SK-N-SH treated with all-trans-retinoic acid at 6 μM for 48 hours (cell line): ENCODE measurements at regions not wholly inside any gene's neighbourhood (a gene's known extent, or its start where the extent isn't known, plus 50 kb on each side); places are given as distances from the start of the nearest gene placed in this dataset.

Experiments used
- ATAC-seq: fragments of 200-7000 bp; cut with Tn5 transposase; 3 replicates; pipeline ENCODE4 v1.9.1; 2020; ENCODE audit warnings: mild to moderate bottlenecking, moderate library complexity
- BACH2 ChIP-seq: fragments of 250-450 bp; sonication (Bioruptor Pico); IDR thresholded peaks from 2 replicates; pipeline ENCODE4 v1.9.0; 2021; ENCODE audit warnings: mild to moderate bottlenecking, borderline replicate concordance
- CSDC2 ChIP-seq: fragments of 250-450 bp; sonication (Bioruptor Pico); IDR thresholded peaks from 2 replicates; pipeline ENCODE4 v1.5.0; 2020; ENCODE audit warnings: mild to moderate bottlenecking, moderate library complexity
- ESRRG ChIP-seq: fragments of 250-450 bp; sonication (Bioruptor Pico); IDR thresholded peaks from 2 replicates; pipeline ENCODE4 v1.6.1; 2021; ENCODE audit warnings: mild to moderate bottlenecking
- ISL1 ChIP-seq: fragments of 250-450 bp; sonication (Bioruptor Pico); IDR thresholded peaks from 2 replicates; pipeline ENCODE4 v2.1.2; 2022; ENCODE audit warnings: mild to moderate bottlenecking, moderate library complexity
- OSR1 ChIP-seq: fragments of 250-450 bp; sonication (Bioruptor Pico); IDR thresholded peaks from 2 replicates; pipeline ENCODE4 v1.8.0; 2022; ENCODE audit warnings: moderate library complexity, mild to moderate bottlenecking, inconsistent platforms
- PPARA ChIP-seq: fragments of 250-450 bp; sonication (Bioruptor Pico); IDR thresholded peaks from 2 replicates; pipeline ENCODE4 v1.5.0; 2020; ENCODE audit warnings: mild to moderate bottlenecking, borderline replicate concordance
- RARB ChIP-seq: fragments of 250-450 bp; sonication (Bioruptor Pico); IDR thresholded peaks from 2 replicates; pipeline ENCODE4 v1.8.0; 2021; ENCODE audit warnings: mild to moderate bottlenecking, moderate library complexity
- TCF4 ChIP-seq: fragments of 250-450 bp; sonication (Bioruptor Pico); IDR thresholded peaks from 2 replicates; pipeline ENCODE4 v1.8.0; 2021; ENCODE audit warnings: mild to moderate bottlenecking, moderate library complexity, borderline replicate concordance
- TOX ChIP-seq: fragments of 250-450 bp; sonication (Bioruptor Pico); IDR thresholded peaks from 2 replicates; pipeline ENCODE4 v1.8.0; 2021; ENCODE audit warnings: mild to moderate bottlenecking, moderate library complexity, borderline replicate concordance
- ZC3H10 ChIP-seq: fragments of 250-450 bp; sonication (Bioruptor Pico); IDR thresholded peaks from 2 replicates; pipeline ENCODE4 v1.5.1; 2021; ENCODE audit warnings: mild to moderate bottlenecking, moderate library complexity
- ZFP3 ChIP-seq: fragments of 250-450 bp; sonication (Bioruptor Pico); IDR thresholded peaks from 2 replicates; pipeline ENCODE4 v1.5.0; 2020; ENCODE audit warnings: mild to moderate bottlenecking, moderate library complexity
- ZFP30 ChIP-seq: fragments of 450-650 bp; formaldehyde crosslinking; IDR thresholded peaks from 2 replicates; pipeline ENCODE4 v1.5.0; 2022; ENCODE audit warnings: mild to moderate bottlenecking, moderate library complexity
- ZNF565 ChIP-seq: fragments of 450-650 bp; formaldehyde crosslinking; conservative IDR thresholded peaks from 2 replicates; pipeline ENCODE4 v1.5.0; 2020; ENCODE audit warnings: low read depth, mild to moderate bottlenecking, moderate library complexity
- ZNF8 ChIP-seq: fragments of 450-650 bp; formaldehyde crosslinking; IDR thresholded peaks from 2 replicates; pipeline ENCODE4 v1.5.0; 2020; ENCODE audit warnings: mild to moderate bottlenecking, moderate library complexity
- TF ChIP-seq, protein P1 (sequence below): fragments of 250-450 bp; sonication (Bioruptor Pico); IDR thresholded peaks from 2 replicates; pipeline ENCODE4 v1.5.1; 2020; ENCODE audit warnings: low read depth, mild to moderate bottlenecking, moderate library complexity
- TF ChIP-seq, protein P2 (sequence below): fragments of 250-450 bp; sonication (Bioruptor Pico); IDR thresholded peaks from 2 replicates; pipeline ENCODE4 v1.8.0; 2021; ENCODE audit warnings: low read depth, mild to moderate bottlenecking, moderate library complexity, borderline replicate concordance
- TF ChIP-seq, protein P3 (sequence below): fragments of 250-450 bp; sonication (Bioruptor Pico); IDR thresholded peaks from 2 replicates; pipeline ENCODE4 v1.5.1; 2021; ENCODE audit warnings: mild to moderate bottlenecking, moderate library complexity
- TF ChIP-seq, protein P4 (sequence below): fragments of 250-450 bp; sonication (Bioruptor Pico); IDR thresholded peaks from 2 replicates; pipeline ENCODE4 v1.8.0; 2020; ENCODE audit warnings: mild to moderate bottlenecking, moderate library complexity, borderline replicate concordance
- TF ChIP-seq, protein P5 (sequence below): fragments of 250-450 bp; sonication (Bioruptor Pico); IDR thresholded peaks from 2 replicates; pipeline ENCODE4 v1.5.0; 2020; ENCODE audit warnings: mild to moderate bottlenecking, moderate library complexity

DNA sequence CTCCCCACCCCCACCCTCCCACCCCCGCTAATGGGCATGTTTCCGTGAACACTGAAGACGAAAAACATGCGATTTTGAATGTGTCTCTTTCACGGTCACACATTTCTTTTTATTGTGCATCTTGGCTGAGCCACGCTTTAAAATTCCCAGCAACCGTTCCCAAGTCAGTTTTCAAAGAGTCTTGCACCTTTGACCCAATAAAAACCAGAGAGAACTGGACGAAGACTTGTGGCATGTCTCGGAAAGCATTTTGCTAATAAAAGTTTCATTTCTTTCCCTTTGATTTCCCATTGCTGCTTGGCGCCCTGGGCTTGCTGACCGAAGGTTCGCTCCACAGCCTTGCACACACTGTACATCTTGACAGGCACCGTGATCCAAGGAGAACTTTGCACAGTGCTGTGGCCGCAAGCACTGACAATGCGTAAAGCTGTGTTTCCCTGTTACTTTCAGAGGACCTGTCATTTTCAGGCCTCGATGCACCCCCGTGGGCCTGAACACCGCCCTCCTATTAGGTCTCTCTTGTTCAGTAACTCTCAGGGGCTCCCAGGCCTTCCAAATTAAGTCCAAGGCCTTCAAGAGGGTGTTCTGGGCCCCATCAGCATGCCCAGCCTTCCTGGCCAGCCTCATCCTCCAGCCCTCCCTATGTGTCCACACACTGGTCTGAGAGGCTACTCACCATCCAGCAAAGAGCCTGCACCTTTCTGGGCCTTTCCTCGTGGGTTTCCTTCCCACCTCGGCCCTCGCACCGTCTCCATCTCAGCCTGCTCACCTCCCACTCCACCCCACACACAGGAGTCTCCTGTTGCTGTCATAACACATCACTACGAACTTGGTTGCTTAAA, 63.4 kb upstream of the DIO3 start:
- TF ChIP-seq, protein P1, sequence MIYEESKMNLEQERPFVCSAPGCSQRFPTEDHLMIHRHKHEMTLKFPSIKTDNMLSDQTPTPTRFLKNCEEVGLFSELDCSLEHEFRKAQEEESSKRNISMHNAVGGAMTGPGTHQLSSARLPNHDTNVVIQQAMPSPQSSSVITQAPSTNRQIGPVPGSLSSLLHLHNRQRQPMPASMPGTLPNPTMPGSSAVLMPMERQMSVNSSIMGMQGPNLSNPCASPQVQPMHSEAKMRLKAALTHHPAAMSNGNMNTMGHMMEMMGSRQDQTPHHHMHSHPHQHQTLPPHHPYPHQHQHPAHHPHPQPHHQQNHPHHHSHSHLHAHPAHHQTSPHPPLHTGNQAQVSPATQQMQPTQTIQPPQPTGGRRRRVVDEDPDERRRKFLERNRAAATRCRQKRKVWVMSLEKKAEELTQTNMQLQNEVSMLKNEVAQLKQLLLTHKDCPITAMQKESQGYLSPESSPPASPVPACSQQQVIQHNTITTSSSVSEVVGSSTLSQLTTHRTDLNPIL (CRISPR knock-in tag): no peak
- TF ChIP-seq ZFP30 (CRISPR knock-in tag) (no peak), TCF4 (CRISPR knock-in tag) (no peak), ZNF8 (no peak), BACH2 (no peak), ZFP3 (no peak), RARB (CRISPR knock-in tag) (no peak), ESRRG (CRISPR knock-in tag) (no peak)
- TF ChIP-seq, protein P2, sequence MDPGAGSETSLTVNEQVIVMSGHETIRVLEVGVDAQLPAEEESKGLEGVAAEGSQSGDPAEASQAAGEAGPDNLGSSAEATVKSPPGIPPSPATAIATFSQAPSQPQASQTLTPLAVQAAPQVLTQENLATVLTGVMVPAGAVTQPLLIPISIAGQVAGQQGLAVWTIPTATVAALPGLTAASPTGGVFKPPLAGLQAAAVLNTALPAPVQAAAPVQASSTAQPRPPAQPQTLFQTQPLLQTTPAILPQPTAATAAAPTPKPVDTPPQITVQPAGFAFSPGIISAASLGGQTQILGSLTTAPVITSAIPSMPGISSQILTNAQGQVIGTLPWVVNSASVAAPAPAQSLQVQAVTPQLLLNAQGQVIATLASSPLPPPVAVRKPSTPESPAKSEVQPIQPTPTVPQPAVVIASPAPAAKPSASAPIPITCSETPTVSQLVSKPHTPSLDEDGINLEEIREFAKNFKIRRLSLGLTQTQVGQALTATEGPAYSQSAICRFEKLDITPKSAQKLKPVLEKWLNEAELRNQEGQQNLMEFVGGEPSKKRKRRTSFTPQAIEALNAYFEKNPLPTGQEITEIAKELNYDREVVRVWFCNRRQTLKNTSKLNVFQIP: no peak
- TF ChIP-seq, protein P3, sequence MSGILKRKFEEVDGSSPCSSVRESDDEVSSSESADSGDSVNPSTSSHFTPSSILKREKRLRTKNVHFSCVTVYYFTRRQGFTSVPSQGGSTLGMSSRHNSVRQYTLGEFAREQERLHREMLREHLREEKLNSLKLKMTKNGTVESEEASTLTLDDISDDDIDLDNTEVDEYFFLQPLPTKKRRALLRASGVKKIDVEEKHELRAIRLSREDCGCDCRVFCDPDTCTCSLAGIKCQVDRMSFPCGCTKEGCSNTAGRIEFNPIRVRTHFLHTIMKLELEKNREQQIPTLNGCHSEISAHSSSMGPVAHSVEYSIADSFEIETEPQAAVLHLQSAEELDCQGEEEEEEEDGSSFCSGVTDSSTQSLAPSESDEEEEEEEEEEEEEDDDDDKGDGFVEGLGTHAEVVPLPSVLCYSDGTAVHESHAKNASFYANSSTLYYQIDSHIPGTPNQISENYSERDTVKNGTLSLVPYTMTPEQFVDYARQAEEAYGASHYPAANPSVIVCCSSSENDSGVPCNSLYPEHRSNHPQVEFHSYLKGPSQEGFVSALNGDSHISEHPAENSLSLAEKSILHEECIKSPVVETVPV (CRISPR knock-in tag): no peak
- TF ChIP-seq, protein P4, sequence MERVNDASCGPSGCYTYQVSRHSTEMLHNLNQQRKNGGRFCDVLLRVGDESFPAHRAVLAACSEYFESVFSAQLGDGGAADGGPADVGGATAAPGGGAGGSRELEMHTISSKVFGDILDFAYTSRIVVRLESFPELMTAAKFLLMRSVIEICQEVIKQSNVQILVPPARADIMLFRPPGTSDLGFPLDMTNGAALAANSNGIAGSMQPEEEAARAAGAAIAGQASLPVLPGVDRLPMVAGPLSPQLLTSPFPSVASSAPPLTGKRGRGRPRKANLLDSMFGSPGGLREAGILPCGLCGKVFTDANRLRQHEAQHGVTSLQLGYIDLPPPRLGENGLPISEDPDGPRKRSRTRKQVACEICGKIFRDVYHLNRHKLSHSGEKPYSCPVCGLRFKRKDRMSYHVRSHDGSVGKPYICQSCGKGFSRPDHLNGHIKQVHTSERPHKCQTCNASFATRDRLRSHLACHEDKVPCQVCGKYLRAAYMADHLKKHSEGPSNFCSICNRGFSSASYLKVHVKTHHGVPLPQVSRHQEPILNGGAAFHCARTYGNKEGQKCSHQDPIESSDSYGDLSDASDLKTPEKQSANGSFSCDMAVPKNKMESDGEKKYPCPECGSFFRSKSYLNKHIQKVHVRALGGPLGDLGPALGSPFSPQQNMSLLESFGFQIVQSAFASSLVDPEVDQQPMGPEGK (CRISPR knock-in tag): no peak
- TF ChIP-seq, all 23 proteins: peak for 0
- no peak for ATAC-seq

DNA sequence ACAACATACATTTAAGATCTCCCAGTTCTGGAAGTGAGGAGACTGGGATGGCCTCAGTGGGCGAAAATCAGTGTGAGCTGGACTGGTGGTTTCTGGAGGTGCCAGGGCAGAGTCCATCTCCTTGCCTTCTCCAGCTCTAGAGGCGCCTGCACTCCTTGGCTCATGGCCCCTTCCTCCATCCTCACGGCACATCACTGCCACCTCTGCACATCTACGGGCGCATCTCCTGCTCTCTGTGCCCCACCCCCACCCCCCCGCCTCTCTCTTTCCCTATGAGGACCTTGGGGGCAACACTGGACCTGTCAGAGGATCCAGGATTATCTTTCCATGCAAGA, 62.8 kb upstream of the DIO3 start:
- no peak for ATAC-seq
- TF ChIP-seq PPARA (CRISPR knock-in tag) (no peak), RARB (CRISPR knock-in tag) (no peak), ISL1 (CRISPR knock-in tag) (no peak), TOX (CRISPR knock-in tag) (no peak), ZC3H10 (CRISPR knock-in tag) (no peak), CSDC2 (CRISPR knock-in tag) (no peak), OSR1 (CRISPR knock-in tag) (no peak), ZFP30 (CRISPR knock-in tag) (no peak)
- TF ChIP-seq, protein P1 (CRISPR knock-in tag): no peak
- TF ChIP-seq, all 23 proteins: peak for 0

DNA sequence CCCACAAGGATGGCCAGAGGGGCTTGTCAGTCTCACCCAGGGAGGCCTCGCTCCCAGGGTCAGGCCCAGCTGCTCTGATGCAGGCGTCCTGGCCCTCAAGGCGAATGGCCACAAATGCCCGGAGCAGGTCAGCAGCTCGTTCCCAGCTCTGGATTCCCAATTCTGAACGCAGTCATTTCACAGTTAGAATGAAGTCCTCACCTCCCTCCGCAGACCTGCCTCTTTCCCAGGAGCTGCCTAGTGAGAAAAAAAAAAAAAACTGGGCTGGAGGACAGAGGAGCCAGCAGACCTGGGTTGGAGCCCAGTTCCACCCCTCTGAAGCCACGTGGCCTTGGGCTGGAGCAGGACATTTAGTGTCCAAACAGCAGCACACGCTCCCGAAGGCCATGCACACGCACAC, 62.2 kb upstream of the DIO3 start:
- ATAC-seq: no peak
- TF ChIP-seq, protein P4 (CRISPR knock-in tag): no peak
- TF ChIP-seq ZNF565 (no peak), TCF4 (CRISPR knock-in tag) (no peak)
- TF ChIP-seq, protein P5, sequence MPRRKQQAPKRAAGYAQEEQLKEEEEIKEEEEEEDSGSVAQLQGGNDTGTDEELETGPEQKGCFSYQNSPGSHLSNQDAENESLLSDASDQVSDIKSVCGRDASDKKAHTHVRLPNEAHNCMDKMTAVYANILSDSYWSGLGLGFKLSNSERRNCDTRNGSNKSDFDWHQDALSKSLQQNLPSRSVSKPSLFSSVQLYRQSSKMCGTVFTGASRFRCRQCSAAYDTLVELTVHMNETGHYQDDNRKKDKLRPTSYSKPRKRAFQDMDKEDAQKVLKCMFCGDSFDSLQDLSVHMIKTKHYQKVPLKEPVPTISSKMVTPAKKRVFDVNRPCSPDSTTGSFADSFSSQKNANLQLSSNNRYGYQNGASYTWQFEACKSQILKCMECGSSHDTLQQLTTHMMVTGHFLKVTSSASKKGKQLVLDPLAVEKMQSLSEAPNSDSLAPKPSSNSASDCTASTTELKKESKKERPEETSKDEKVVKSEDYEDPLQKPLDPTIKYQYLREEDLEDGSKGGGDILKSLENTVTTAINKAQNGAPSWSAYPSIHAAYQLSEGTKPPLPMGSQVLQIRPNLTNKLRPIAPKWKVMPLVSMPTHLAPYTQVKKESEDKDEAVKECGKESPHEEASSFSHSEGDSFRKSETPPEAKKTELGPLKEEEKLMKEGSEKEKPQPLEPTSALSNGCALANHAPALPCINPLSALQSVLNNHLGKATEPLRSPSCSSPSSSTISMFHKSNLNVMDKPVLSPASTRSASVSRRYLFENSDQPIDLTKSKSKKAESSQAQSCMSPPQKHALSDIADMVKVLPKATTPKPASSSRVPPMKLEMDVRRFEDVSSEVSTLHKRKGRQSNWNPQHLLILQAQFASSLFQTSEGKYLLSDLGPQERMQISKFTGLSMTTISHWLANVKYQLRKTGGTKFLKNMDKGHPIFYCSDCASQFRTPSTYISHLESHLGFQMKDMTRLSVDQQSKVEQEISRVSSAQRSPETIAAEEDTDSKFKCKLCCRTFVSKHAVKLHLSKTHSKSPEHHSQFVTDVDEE (CRISPR knock-in tag): no peak
